ENCODE measurements at regions not wholly inside any gene's neighbourhood (a gene's known extent, or its start where the extent isn't known, plus 50 kb on each side); places are given as distances from the start of the nearest gene placed in this dataset.

DNA sequence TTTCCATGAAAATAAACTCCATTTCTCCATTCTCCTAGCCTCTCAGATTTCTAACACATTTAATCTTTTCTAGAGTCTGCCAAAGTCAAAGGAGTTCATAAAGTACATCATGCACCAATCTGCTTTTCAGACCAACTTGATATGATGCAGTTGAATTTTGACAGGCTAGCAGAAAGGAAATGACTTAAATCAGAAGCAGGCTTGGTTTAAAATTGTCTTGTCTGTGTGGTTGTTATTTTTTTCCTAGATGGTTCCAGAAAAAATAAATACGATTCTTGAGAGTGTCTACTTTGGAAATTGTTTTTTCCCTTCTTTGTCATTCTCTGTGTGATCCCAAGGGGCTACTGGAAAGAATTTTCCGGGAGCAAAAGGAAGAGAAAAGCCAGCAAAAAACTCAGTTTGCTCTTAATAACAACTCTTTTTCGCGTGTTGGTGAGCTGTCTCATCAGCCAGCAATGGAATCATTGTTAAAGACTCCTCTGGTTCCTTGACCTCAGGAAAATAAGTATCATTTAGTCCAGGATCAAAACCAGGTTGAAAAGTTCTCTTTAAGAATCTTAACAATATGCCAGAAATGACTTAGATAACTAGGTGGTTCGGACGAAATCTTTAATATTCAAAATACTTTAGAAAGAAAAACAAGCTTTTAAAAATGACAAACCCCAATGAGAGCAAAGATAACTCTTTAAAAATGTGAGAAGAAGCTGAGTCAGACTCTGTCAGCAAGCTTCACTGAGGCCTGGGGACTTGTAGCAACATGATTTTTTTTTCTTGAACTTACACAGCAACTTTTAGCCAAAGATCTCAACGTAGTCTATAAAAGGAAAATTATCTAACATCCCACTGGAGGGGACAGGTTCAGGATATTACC, 49.7 kb upstream of the GAB1 start:
- TF ChIP-seq, protein P1, sequence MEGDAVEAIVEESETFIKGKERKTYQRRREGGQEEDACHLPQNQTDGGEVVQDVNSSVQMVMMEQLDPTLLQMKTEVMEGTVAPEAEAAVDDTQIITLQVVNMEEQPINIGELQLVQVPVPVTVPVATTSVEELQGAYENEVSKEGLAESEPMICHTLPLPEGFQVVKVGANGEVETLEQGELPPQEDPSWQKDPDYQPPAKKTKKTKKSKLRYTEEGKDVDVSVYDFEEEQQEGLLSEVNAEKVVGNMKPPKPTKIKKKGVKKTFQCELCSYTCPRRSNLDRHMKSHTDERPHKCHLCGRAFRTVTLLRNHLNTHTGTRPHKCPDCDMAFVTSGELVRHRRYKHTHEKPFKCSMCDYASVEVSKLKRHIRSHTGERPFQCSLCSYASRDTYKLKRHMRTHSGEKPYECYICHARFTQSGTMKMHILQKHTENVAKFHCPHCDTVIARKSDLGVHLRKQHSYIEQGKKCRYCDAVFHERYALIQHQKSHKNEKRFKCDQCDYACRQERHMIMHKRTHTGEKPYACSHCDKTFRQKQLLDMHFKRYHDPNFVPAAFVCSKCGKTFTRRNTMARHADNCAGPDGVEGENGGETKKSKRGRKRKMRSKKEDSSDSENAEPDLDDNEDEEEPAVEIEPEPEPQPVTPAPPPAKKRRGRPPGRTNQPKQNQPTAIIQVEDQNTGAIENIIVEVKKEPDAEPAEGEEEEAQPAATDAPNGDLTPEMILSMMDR (IDR thresholded peaks at IDR 0.05): no peak
- TF ChIP-seq POLR2A (IDR thresholded peaks at IDR 0.05) (no peak), POLR2AphosphoS5 (IDR thresholded peaks at IDR 0.05) (no peak), EP300 (IDR thresholded peaks at IDR 0.05) (no peak)

Measured in suprapubic skin (tissue), 4 donors.